Sigmoid colon (tissue), 4 donors: ENCODE measurements at regions not wholly inside any gene's neighbourhood (a gene's known extent, or its start where the extent isn't known, plus 50 kb on each side); places are given as distances from the start of the nearest gene placed in this dataset.

ENCODE experiments used
- EP300 ChIP-seq, 4 donors: sonication (generic); formaldehyde crosslinking; IDR thresholded peaks; one replicate each; pipeline ENCODE4 v1.6.1; 2017; ENCODE audit warnings: antibody characterized with exemption in 4 of 4
- POLR2A ChIP-seq, 2 donors: fragments of 450-650 bp; IDR thresholded peaks; one replicate each; pipeline ENCODE4 v1.6.1; 2016; ENCODE audit warnings: antibody characterized with exemption in 2 of 2, mild to moderate bottlenecking in 2 of 2, moderate library complexity in 2 of 2

- TF ChIP-seq EP300 (IDR thresholded peaks at IDR 0.05) (no peak), POLR2A (IDR thresholded peaks at IDR 0.05) (no peak)
Measured at GRCh38 chr15:77731945-77732344, 99.2 kb upstream of the LINGO1 start.
